T-helper 1 cell treated with Interleukin-12 subunit alpha and Interleukin-12 subunit beta and Interleukin-4 antibody, amounts not matched to agents 30 ng/mL and 1 ng/mL, for 36 hours (primary cell): ENCODE measurements at regions not wholly inside any gene's neighbourhood (a gene's known extent, or its start where the extent isn't known, plus 50 kb on each side); places are given as distances from the start of the nearest gene placed in this dataset.

ENCODE experiments used
- intact Hi-C: fragments of 100-400 bp; cut with micrococcal nuclease; formaldehyde crosslinking; loops from one replicate; pipeline ENCODE4 v1.15.1; 2024

- intact Hi-C loops = no loop called here
Observed at GRCh38 chr1:3954170-3955169, 54.4 kb upstream of the C1orf174 start.

- intact Hi-C loops = no loop called here
Observed at GRCh38 chr1:3955196-3955772, 55.2 kb upstream of the C1orf174 start.

GRCh38 chr1:3956527-3957170 is 56.6 kb upstream of the C1orf174 start:
- intact Hi-C loops = no loop called here

DNA sequence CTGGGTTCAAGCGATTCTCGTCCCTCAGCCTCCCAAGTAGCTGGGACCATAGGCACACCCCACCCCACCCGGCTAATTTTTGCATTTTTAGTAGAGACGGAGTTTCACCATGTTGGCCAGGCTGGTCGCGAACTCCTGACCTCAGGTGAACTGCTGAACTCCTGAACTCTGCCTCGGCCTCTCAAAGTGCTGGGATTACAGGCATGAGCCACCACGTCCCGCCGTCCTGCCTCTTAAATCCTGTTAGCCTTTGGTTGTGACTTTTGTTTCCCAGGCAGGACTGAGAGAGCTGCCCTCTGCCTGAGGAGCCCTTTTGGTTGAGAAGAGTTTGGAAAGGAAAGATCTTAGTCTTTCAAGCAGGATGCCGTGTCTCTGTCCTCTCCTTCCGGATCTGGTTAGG is 59.3 kb upstream of the C1orf174 start:
- intact Hi-C loops = no loop called here

DNA sequence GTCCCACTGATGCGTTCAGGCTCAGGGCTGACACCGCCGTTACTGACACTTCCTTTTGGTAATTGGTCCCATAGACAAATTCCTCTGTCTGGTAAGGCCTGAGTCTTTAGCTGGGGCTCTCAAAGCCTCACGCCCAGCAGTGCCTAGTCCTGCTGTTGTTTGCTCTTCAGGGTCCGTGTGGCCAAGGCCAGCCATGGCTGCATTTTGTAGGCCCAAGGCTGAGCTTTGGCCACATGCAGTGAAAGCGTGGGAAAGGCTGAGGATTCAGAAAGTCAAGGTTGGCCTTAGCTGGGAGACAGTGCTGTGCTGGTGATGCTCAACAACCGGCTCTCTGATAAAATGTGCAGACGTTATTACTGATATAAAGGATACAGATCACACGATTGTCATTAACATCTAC is 63.5 kb upstream of the C1orf174 start:
- intact Hi-C loops = no loop called here

GRCh38 chr1:3965693-3966092 is 65.6 kb upstream of the C1orf174 start:
- intact Hi-C loops = no loop called here

- intact Hi-C loops = no loop called here
Observed at GRCh38 chr1:3968851-3969250, 68.8 kb upstream of the C1orf174 start.

- intact Hi-C loops = no loop called here
Observed at GRCh38 chr1:3971981-3972380, 71.9 kb upstream of the C1orf174 start.

DNA sequence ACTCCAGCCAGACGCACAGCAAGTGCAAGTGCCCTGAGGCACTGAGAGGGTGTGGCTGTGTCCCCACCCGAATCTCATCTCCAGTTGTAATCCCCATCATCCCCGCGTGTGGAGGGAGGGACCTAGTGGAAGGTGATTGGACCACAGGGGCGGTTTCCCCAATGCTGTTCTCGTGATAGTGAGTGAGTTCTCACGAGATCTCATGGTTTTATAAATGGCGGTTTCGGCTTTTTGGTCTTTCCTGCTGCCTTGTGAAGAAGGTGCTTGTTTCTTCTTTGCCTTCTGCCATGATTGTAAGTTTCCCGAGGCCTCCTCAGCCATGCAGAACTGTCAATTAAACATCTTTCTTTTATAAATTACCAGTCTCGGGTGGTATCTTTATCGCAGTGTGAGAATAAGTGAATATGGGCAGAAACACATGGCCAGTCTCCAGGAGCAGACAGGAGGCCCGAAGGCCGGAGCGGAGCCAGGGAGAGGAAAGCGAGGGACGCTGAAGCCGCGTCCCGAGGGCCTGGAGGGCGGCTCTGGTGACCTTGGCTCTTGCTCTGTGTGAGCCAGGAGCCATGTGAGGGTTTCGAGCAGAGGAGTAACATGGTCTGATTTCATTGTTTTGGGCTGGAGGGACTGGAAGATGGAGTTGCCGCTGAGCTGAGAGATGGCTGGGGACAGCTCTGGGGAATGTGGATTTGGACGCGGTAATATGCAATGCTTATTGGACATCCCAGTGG is 76.0 kb upstream of the C1orf174 start:
- intact Hi-C loops = no loop called here

DNA sequence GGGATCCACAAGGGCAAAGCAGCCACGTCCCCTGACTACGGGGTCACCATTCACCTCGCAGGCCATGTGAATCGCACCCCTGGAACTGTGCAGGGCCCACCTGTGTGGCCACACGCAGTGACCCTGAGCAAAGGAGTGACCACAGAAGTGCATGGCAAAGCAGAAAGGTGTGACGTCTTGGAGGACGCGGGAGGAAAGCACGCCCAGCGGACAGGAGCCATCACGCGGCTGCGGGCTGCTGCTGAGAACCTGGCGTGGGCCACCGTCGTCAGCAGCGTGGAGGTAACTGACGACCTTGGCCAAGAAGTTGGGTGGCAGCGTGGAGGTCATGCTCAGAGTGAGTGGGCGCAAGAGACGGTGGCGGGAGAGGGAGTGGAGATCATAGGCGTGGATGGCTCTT is 76.7 kb upstream of the C1orf174 start:
- intact Hi-C loops = no loop called here

- intact Hi-C loops = no loop called here
Observed at GRCh38 chr1:3978196-3978989, 78.3 kb upstream of the C1orf174 start.

- intact Hi-C loops = no loop called here
Observed at GRCh38 chr1:3978990-3979325, 78.9 kb upstream of the C1orf174 start.

- intact Hi-C loops = no loop called here
Observed at GRCh38 chr1:3981261-3981660, 81.2 kb upstream of the C1orf174 start.

GRCh38 chr1:3981746-3982505 is 81.9 kb upstream of the C1orf174 start:
- intact Hi-C loops = no loop called here

GRCh38 chr1:3983181-3983580 is 83.1 kb upstream of the C1orf174 start:
- intact Hi-C loops = no loop called here

DNA sequence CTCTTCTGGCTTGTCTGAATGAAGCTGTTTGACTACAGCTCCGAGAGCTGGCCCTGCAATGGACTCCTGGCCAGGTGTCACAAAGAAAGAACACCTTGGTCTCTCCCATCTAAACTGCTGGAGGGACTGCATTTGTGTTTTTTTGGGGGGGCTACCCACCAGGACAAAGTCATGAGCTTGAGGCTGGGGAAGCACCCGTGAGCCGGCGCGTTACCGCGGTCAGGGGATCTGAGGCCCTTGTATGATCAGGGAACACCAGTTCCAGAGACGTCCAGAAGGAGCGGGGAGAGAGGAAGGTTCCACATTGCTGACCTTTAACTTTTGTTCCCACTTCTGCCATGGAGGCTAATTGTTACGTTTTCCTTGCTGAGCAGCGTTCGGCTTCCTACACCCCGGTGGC is 84.5 kb upstream of the C1orf174 start:
- intact Hi-C loops = no loop called here

DNA sequence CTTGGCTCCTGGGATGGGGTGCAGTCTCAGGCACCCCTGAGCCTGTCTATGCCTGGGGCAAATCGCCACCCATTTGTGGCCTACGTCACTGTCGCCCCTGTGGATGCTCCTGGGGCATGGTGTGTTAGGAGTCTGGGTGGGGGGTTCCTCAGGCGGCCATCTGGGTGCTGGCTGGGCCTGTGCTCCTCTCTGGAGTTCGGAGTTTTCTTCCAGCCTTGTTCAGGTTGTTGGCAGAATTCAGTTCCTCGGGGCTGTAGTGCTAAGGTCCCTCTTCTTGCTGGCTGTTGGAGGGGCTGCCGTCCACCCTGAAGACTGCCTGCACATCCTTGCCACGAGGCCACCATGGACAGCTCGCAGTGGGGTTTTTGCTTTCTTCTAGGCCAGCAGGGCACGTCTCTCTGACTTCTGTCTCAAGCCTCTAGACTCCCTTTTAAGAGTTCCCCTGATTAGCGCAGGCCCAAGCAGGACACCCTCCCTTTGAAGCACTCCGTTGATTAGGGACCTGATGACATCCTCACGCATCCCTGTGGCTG is 86.7 kb upstream of the C1orf174 start:
- intact Hi-C loops = no loop called here

DNA sequence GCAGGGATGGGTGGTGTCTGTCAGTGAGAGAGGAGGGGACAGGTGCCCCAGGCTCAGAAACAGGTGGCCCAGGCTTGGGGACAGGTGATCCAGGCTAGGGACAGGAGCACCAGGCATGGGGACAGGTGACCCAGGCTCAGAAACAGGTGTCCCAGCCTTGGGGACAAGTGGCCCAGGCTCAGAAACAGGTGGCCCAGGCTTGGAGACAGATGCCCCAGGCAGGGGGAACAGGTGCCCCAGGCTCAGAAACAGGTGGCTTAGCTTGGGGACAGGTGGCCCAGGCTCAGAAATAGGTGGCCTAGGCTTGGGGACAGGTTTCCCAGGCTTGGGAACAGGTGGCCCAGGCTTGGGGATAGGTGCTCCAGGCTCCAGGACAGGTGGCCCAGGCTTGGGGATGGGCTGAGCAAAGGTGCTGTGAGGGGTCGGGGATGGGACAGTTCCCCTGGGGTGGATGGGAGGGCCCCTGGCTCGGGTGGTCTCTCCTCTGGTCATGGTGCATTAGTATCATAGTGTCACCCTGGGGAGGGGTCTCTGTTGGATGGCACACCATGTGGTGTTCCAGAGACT is 87.7 kb upstream of the C1orf174 start:
- intact Hi-C loops = no loop called here

GRCh38 chr1:3988431-3988830 is 88.4 kb upstream of the C1orf174 start:
- intact Hi-C loops = no loop called here

DNA sequence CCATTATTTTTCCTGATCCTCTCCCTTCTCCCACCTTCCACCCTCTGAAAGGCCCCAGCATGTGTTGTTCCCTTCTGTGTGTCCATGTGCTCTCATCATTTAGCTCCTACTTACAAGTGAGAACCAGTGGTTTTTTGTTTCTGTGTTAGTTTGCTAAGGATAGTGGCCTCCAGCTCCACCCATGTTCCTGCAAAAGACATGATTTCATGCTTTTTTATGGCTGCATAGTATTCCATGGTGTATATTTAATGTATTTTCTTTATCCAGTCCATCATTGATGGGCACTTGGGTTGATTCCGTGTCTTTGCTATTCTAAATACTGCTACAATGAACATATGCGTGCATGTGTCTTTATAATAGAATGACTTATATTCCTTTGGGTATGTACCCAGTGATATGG is 89.4 kb upstream of the C1orf174 start:
- intact Hi-C loops = no loop called here
